Astrocyte (in vitro differentiated cells and primary cell): ENCODE measurements at regions not wholly inside any gene's neighbourhood (a gene's known extent, or its start where the extent isn't known, plus 50 kb on each side); places are given as distances from the start of the nearest gene placed in this dataset.

ENCODE experiments used
- EZH2 ChIP-seq: IDR thresholded peaks from 2 replicates; pipeline ENCODE4 v1.6.1; 2012; ENCODE audit warnings: mild to moderate bottlenecking, low read length, inconsistent platforms; ENCODE audit not compliant: insufficient read depth
- TF ChIP-seq, protein P1 (sequence below): IDR thresholded peaks from 2 replicates; pipeline ENCODE4 v1.5.1; 2011; ENCODE audit warnings: low read depth, mild to moderate bottlenecking, inconsistent platforms, low read length, moderate library complexity; ENCODE audit not compliant: insufficient read depth

DNA sequence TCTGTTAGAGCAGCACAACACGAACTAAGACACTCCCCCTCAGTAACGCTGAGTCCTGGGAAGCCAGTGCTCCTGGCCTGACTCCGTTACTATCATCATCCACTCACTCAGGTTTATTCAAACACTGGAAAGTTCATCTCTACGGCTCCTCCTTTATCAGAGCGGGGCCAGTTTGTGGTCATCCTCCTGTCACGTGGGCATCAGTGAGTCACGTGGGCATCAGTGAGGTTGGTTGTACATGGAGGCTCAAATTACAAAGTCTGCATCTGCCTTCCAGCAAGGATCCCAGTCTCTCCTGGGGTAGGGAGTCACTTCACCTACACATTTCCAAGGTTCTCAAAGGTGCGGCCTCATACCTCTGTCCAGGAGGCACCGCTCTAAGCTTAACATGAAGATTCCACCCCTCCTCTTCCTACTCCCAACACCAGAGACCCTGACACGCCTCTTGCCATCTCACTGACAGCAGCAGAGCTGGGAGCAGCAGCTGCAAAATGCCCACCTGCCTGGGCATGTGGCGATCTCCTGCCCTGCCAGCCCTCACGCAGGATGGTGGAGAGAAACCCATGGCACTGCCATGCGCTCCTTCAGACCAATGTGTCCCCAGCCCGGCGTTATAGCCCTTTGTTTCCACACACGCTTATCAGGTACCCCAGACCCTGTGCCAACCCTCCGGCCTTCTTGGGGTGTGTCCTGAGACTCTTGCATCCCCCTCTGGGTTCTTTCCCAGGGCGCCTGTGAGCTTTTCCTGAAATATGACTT, 99.2 kb upstream of the PTPRM start:
- TF ChIP-seq, protein P1, sequence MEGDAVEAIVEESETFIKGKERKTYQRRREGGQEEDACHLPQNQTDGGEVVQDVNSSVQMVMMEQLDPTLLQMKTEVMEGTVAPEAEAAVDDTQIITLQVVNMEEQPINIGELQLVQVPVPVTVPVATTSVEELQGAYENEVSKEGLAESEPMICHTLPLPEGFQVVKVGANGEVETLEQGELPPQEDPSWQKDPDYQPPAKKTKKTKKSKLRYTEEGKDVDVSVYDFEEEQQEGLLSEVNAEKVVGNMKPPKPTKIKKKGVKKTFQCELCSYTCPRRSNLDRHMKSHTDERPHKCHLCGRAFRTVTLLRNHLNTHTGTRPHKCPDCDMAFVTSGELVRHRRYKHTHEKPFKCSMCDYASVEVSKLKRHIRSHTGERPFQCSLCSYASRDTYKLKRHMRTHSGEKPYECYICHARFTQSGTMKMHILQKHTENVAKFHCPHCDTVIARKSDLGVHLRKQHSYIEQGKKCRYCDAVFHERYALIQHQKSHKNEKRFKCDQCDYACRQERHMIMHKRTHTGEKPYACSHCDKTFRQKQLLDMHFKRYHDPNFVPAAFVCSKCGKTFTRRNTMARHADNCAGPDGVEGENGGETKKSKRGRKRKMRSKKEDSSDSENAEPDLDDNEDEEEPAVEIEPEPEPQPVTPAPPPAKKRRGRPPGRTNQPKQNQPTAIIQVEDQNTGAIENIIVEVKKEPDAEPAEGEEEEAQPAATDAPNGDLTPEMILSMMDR: no peak
- TF ChIP-seq EZH2: no peak
